Lower lobe of right lung (tissue), 2 donors: ENCODE measurements at regions not wholly inside any gene's neighbourhood (a gene's known extent, or its start where the extent isn't known, plus 50 kb on each side); places are given as distances from the start of the nearest gene placed in this dataset.
A peak's percentile ranks its signal among the peaks of the same experiment; 100 is the strongest.

Source experiments
- ATAC-seq, 2 donors: fragments of 200-7000 bp; cut with Tn5 transposase; one replicate each; pipeline ENCODE4 v1.9.1; 2020 to 2022; ENCODE audit warnings: mild to moderate bottlenecking in 2 of 2, moderate library complexity in 2 of 2
- DNase-seq: peaks from one replicate; pipeline ENCODE4 v3.0.0-alpha.2; 2020
- H3K27ac ChIP-seq: fragments of 200-600 bp; one replicate; pipeline ENCODE4 v1.8.0; 2022
- H3K27me3 ChIP-seq: fragments of 200-600 bp; one replicate; pipeline ENCODE4 v1.8.0; 2022; ENCODE audit warnings: low read depth
- H3K36me3 ChIP-seq: fragments of 200-600 bp; one replicate; pipeline ENCODE4 v1.8.0; 2022; ENCODE audit warnings: mild to moderate bottlenecking
- H3K4me1 ChIP-seq: fragments of 200-600 bp; one replicate; pipeline ENCODE4 v1.8.0; 2022
- H3K4me3 ChIP-seq: fragments of 200-600 bp; one replicate; pipeline ENCODE4 v1.8.0; 2022; ENCODE audit warnings: mild to moderate bottlenecking
- H3K9me3 ChIP-seq: fragments of 200-600 bp; one replicate; pipeline ENCODE4 v1.8.0; 2022
- CTCF ChIP-seq: fragments of 200-600 bp; IDR thresholded peaks from one replicate; pipeline ENCODE4 v1.8.0; 2022; ENCODE audit warnings: antibody characterized with exemption, mild to moderate bottlenecking
- intact Hi-C: fragments of 100-400 bp; cut with DNase I; formaldehyde crosslinking; loops from one replicate; pipeline ENCODE4 v1.11.0; 2022
- donor health status: DM: no; HTN: yes; CAD: no; lungs with severe emphysema.

- Histone ChIP-seq H3K27ac (no peak overlapping the region), H3K4me1 (no peaks in the 10 kb centered on the region), H3K36me3 (no peaks in the 10 kb centered on the region), H3K4me3 (no peak overlapping the region), H3K9me3 (no peaks in the 10 kb centered on the region), H3K27me3 (no peaks in the 10 kb centered on the region)
- intact Hi-C loops: no loop called here
- DNase-seq (no peak), ATAC-seq (peak in 1 of 2 donors; percentile 21)
- no peak for TF ChIP-seq CTCF
These were observed 265.9 kb downstream of the ZNF674 start for GRCh38 chrX:46279214-46279924.

- H3K9me3 ChIP-seq: no peaks in the 10 kb centered on the region
- no peak overlapping the region for H3K4me3 ChIP-seq
- no peak overlapping the region for H3K27ac ChIP-seq
- no peaks in the 10 kb centered on the region for H3K27me3 ChIP-seq
- no peaks in the 10 kb centered on the region for H3K36me3 ChIP-seq
- intact Hi-C loops: no loop called here
- no peak for ATAC-seq
- no peaks in the 10 kb centered on the region for H3K4me1 ChIP-seq
- no peak for DNase-seq
- TF ChIP-seq CTCF: no peak
These were observed 266.6 kb downstream of the ZNF674 start for GRCh38 chrX:46278572-46278971.

GRCh38 chrX:46268412-46268811, 276.8 kb downstream of the ZNF674 start:
- DNase-seq: no peak
- peak in 1 of 2 donors; percentile 40 for ATAC-seq
- no peaks in the 10 kb centered on the region for H3K9me3 ChIP-seq
- intact Hi-C loops: no loop called here
- no peak for TF ChIP-seq CTCF
- no peaks in the 10 kb centered on the region for H3K27me3 ChIP-seq
- no peak overlapping the region for H3K27ac ChIP-seq
- no peaks in the 10 kb centered on the region for H3K4me1 ChIP-seq
- H3K36me3 ChIP-seq: no peaks in the 10 kb centered on the region
- no peak overlapping the region for H3K4me3 ChIP-seq

GRCh38 chrX:46263494-46263893, 281.7 kb downstream of the ZNF674 start:
- DNase-seq (no peak), ATAC-seq (peak; percentile 83 to 91)
- H3K36me3 ChIP-seq: no peaks in the 10 kb centered on the region
- intact Hi-C loops: no loop called here
- H3K4me3 ChIP-seq: no peak overlapping the region
- TF ChIP-seq CTCF: no peak
- no peaks in the 10 kb centered on the region for H3K4me1 ChIP-seq
- no peaks in the 10 kb centered on the region for H3K9me3 ChIP-seq
- no peaks in the 10 kb centered on the region for H3K27me3 ChIP-seq
- no peak overlapping the region for H3K27ac ChIP-seq

GRCh38 chrX:46262304-46262703, 282.9 kb downstream of the ZNF674 start:
- intact Hi-C loops: no loop called here
- Histone ChIP-seq H3K27me3 (no peaks in the 10 kb centered on the region), H3K9me3 (no peaks in the 10 kb centered on the region), H3K27ac (no peak overlapping the region), H3K36me3 (no peaks in the 10 kb centered on the region), H3K4me3 (no peak overlapping the region), H3K4me1 (no peaks in the 10 kb centered on the region)
- no peak for TF ChIP-seq CTCF
- DNase-seq (no peak), ATAC-seq (peak; percentile 51 to 56)
